Transverse colon (tissue), 4 donors: ENCODE measurements at regions not wholly inside any gene's neighbourhood (a gene's known extent, or its start where the extent isn't known, plus 50 kb on each side); places are given as distances from the start of the nearest gene placed in this dataset.
"Not testable (repeated sequence)": the region's sequence is repeated elsewhere in the genome, so short reads cannot be mapped to it uniquely, and the experiment has no call there.

ENCODE experiments used
- DNase-seq: peaks from one replicate; pipeline ENCODE4 v3.0.0-alpha.2; 2019
- H3K27ac ChIP-seq, 4 donors: fragments of 200-600 bp; sonication (generic); 2 replicates each; pipeline ENCODE4 v1.5.1; 2016 to 2018; ENCODE audit warnings: inconsistent platforms in 4 of 4
- H3K27me3 ChIP-seq: fragments of 200-600 bp; sonication (generic); 2 replicates; pipeline ENCODE4 v1.5.1; 2017; ENCODE audit warnings: inconsistent platforms
- H3K36me3 ChIP-seq, 4 donors: fragments of 200-600 bp; sonication (generic); 2 replicates each; pipeline ENCODE4 v1.5.1; 2017 to 2019; ENCODE audit warnings: inconsistent platforms in 4 of 4
- H3K4me1 ChIP-seq, 4 donors: fragments of 200-600 bp; sonication (generic); 2 replicates each; pipeline ENCODE4 v1.5.1; 2017 to 2020; ENCODE audit warnings: inconsistent platforms in 4 of 4
- H3K4me3 ChIP-seq, 4 donors: fragments of 200-600 bp; sonication (generic); 1 replicate in 1 of 4; 2 replicates in 3 of 4; pipeline versions ENCODE4 v1.5.1 to v1.6.1; 2017 to 2019; ENCODE audit warnings: inconsistent platforms in 4 of 4
- H3K9me3 ChIP-seq, 2 donors: fragments of 200-600 bp; sonication (generic); 2 replicates each; pipeline ENCODE4 v1.5.1; 2017 to 2019; ENCODE audit warnings: inconsistent platforms in 2 of 2
- CTCF ChIP-seq, 5 experiments: fragments of 200-600 bp in 3 of 5; fragments of 450-650 bp in 2 of 5; sonication (generic) in 3 of 5; IDR thresholded peaks; 1 replicate in 2 of 5; 2 replicates in 3 of 5; pipeline ENCODE4 v1.5.1; 2016 to 2017; ENCODE audit warnings: antibody characterized with exemption in 5 of 5, inconsistent platforms in 3 of 5, mild to moderate bottlenecking in 2 of 5, moderate library complexity in 1 of 5
- EP300 ChIP-seq: sonication (generic); formaldehyde crosslinking; IDR thresholded peaks from one replicate; pipeline ENCODE4 v1.6.1; 2017; ENCODE audit warnings: antibody characterized with exemption, low read depth
- POLR2A ChIP-seq: fragments of 450-650 bp; IDR thresholded peaks from one replicate; pipeline ENCODE4 v1.6.1; 2016; ENCODE audit warnings: antibody characterized with exemption, mild to moderate bottlenecking, moderate library complexity
- POLR2AphosphoS5 ChIP-seq, 3 donors: sonication (generic); formaldehyde crosslinking; IDR thresholded peaks; one replicate each; pipeline ENCODE4 v1.6.1; 2016; ENCODE audit warnings: antibody characterized with exemption in 3 of 3
- WGBS, 2 donors: methylation state at CpG; one replicate each; pipeline ENCODE4 v1.1.5; 2018; ENCODE audit warnings: low coverage in 1 of 2; 5-methylcytosine and 5-hydroxymethylcytosine counted together
- in situ Hi-C, 4 donors: fragments of 200-750 bp; cut with MboI; loops; one replicate each; pipeline versions ENCODE4 v1.15.0 to v1.15.1; 2017; ENCODE audit warnings: low sequenced_read_pairs in 3 of 4, low pct_ligation_motif_present in 1 of 4, low pct_unique_long_range_greater_than_20kb in 1 of 4
- intact Hi-C: fragments of 100-400 bp; cut with DNase I; formaldehyde crosslinking; loops from one replicate; pipeline ENCODE4 v1.15.1; 2023; ENCODE audit warnings: low total_unique reads

- Histone ChIP-seq H3K4me3 (no peak overlapping the region), H3K27ac (no peak overlapping the region), H3K4me1 (no peaks in the 10 kb centered on the region), H3K36me3 (no peaks in the 10 kb centered on the region), H3K27me3 (no peaks in the 10 kb centered on the region), H3K9me3 (no peaks in the 10 kb centered on the region)
- 74 to 80% methylated on average over 3 of the region's 3 CpGs for WGBS, 2 donors
- no peak for TF ChIP-seq EP300
- no peak for TF ChIP-seq CTCF (IDR thresholded peaks at IDR 0.05)
- TF ChIP-seq POLR2AphosphoS5 (IDR thresholded peaks at IDR 0.05), result no peak
- TF ChIP-seq POLR2A, result no peak
- DNase-seq, result no peak
- intact Hi-C loops (no loop called here), in situ Hi-C loops (no loop called here)
These were observed 796.6 kb downstream of the MCTP2 start for GRCh38 chr15:95027981-95028380.

- H3K27ac ChIP-seq, result no peak overlapping the region
- H3K4me1 ChIP-seq, result no peaks in the 10 kb centered on the region
- no peaks in the 10 kb centered on the region for H3K36me3 ChIP-seq
- no peak for DNase-seq
- H3K27me3 ChIP-seq, result no peaks in the 10 kb centered on the region
- WGBS, 2 donors, result 40 to 64% methylated on average over 1 to 2 of the region's 2 CpGs
- H3K4me3 ChIP-seq, result no peak overlapping the region
- H3K9me3 ChIP-seq, result no peaks in the 10 kb centered on the region
- TF ChIP-seq POLR2AphosphoS5 (IDR thresholded peaks at IDR 0.05) (no peak), EP300 (no peak), CTCF (IDR thresholded peaks at IDR 0.05) (no peak), POLR2A (no peak)
- intact Hi-C loops, result no loop called here
- in situ Hi-C loops, result no loop called here
These were observed 800.8 kb downstream of the MCTP2 start for GRCh38 chr15:95032156-95032555.

- no peak for DNase-seq
- Histone ChIP-seq H3K36me3 (no peaks in the 10 kb centered on the region), H3K27ac (no peak overlapping the region), H3K27me3 (no peaks in the 10 kb centered on the region), H3K9me3 (no peaks in the 10 kb centered on the region), H3K4me3 (no peak overlapping the region), H3K4me1 (no peaks in the 10 kb centered on the region)
- intact Hi-C loops, result no loop called here
- TF ChIP-seq EP300 (no peak), CTCF (IDR thresholded peaks at IDR 0.05) (no peak), POLR2A (no peak), POLR2AphosphoS5 (IDR thresholded peaks at IDR 0.05) (no peak)
- in situ Hi-C loops, result no loop called here
- WGBS, 2 donors, result 91% methylated on average over 3 of the region's 3 CpGs; no CpG with 5 or more reads in 1 of the 2 donors
These were observed 803.7 kb downstream of the MCTP2 start for GRCh38 chr15:95035106-95035505.

- Histone ChIP-seq H3K36me3 (no peaks in the 10 kb centered on the region), H3K4me3 (no peak overlapping the region), H3K9me3 (no peaks in the 10 kb centered on the region), H3K27me3 (no peaks in the 10 kb centered on the region), H3K27ac (no peak overlapping the region), H3K4me1 (no peaks in the 10 kb centered on the region)
- intact Hi-C loops (no loop called here), in situ Hi-C loops (no loop called here)
- TF ChIP-seq CTCF (IDR thresholded peaks at IDR 0.05), result no peak
- TF ChIP-seq POLR2AphosphoS5 (IDR thresholded peaks at IDR 0.05), result no peak
- no peak for TF ChIP-seq POLR2A
- TF ChIP-seq EP300, result no peak
- WGBS, 2 donors, result 92% methylated on average over 1 of the region's 1 CpG
- no peak for DNase-seq
These were observed 809.9 kb downstream of the MCTP2 start for GRCh38 chr15:95041297-95041696.

- in situ Hi-C loops, H3K27me3 ChIP-seq, DNase-seq, H3K9me3 ChIP-seq, intact Hi-C loops, H3K36me3 ChIP-seq, H3K4me1 ChIP-seq, H3K4me3 ChIP-seq, H3K27ac ChIP-seq: not testable (repeated sequence)
- WGBS, 2 donors, result 82% methylated on average over 9 of the region's 9 CpGs; no CpG with 5 or more reads in 1 of the 2 donors
These were observed 812.0 kb downstream of the MCTP2 start for GRCh38 chr15:95043236-95043932.
